ENCODE measurements at regions not wholly inside any gene's neighbourhood (a gene's known extent, or its start where the extent isn't known, plus 50 kb on each side); places are given as distances from the start of the nearest gene placed in this dataset.

- TF ChIP-seq CTCF (IDR thresholded peaks at IDR 0.05; ENCODE audit: low read depth, low read length, missing input control) (no peak), MAX (IDR thresholded peaks at IDR 0.05) (no peak), YY1 (IDR thresholded peaks at IDR 0.05) (no peak), REST (IDR thresholded peaks at IDR 0.05) (no peak), RXRA (IDR thresholded peaks at IDR 0.05) (no peak), SP1 (IDR thresholded peaks at IDR 0.05) (no peak), NR2F2 (IDR thresholded peaks at IDR 0.05) (no peak)
Observed at GRCh38 chr11:92750794-92751193, 218.7 kb upstream of the MTNR1B start.

Data from liver (tissue), 3 donors.